ENCODE measurements at regions not wholly inside any gene's neighbourhood (a gene's known extent, or its start where the extent isn't known, plus 50 kb on each side); places are given as distances from the start of the nearest gene placed in this dataset.
"Not testable (repeated sequence)": the region's sequence is repeated elsewhere in the genome, so short reads cannot be mapped to it uniquely, and the experiment has no call there.

DNA sequence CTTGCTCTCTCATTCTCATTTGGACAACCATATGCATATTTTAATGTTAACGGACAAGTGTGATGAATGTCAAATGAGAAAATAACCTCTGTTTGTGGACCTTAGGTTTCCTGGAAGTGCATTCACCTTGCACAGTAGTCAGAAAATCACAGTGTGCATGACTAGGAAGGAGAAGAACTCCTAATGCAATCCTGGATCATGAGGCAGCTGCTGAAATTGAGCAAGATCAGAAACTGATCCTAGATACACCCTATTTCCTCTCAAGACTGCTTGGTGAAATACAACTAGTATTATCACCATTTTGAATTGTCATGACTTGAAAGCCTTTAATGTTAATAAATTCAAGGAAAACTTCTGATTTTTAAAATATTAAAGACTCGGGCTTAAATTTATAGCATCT lies 1148.9 kb downstream of the STIM2 start:
- TF ChIP-seq, protein P1, sequence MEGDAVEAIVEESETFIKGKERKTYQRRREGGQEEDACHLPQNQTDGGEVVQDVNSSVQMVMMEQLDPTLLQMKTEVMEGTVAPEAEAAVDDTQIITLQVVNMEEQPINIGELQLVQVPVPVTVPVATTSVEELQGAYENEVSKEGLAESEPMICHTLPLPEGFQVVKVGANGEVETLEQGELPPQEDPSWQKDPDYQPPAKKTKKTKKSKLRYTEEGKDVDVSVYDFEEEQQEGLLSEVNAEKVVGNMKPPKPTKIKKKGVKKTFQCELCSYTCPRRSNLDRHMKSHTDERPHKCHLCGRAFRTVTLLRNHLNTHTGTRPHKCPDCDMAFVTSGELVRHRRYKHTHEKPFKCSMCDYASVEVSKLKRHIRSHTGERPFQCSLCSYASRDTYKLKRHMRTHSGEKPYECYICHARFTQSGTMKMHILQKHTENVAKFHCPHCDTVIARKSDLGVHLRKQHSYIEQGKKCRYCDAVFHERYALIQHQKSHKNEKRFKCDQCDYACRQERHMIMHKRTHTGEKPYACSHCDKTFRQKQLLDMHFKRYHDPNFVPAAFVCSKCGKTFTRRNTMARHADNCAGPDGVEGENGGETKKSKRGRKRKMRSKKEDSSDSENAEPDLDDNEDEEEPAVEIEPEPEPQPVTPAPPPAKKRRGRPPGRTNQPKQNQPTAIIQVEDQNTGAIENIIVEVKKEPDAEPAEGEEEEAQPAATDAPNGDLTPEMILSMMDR (IDR thresholded peaks at IDR 0.05) = no peak
- Mint-ChIP-seq H3K4me3 (ENCODE audit: unreplicated experiment) (no peak overlapping the region), H3K27me3 (ENCODE audit: unreplicated experiment) (no peaks in the 10 kb centered on the region), H3K36me3 (ENCODE audit: unreplicated experiment) (no peaks in the 10 kb centered on the region), H3K9me3 (ENCODE audit: unreplicated experiment) (no peaks in the 10 kb centered on the region), H3K27ac (ENCODE audit: unreplicated experiment) (no peak overlapping the region), H3K4me1 (ENCODE audit: unreplicated experiment) (no peaks in the 10 kb centered on the region)
- DNase-seq (ENCODE audit: extremely low spot score, unreplicated experiment) = no peak

DNA sequence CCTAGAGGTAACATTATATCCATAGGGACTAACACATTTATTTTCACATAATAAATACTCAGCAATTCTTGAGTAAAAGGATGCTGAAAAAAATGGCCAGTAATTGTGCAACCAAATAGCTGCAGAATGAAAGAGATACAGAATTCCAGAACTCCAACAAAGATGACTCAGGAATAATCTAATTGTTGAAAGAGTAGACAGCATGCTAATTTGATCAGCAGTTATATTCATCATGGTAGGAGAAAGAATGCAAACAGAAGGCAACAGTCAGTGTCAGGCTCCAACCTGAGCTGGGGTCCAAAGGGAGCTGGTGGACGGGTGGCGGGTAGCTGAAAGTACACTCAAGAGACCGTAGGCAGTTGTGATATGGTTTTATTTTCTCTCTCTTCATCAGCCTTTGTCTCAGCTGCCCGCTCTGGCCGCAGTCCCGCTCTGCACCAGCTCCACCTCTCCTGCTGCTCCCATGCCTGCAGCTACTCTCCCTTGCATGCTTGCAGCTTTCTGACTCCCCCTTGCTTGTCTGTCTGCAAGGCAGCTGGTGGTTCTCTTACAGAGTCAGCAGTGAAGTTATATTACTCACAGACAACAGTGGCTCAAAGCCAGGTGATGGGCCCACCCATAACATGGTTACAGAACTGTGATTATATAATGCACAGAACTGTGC lies 1150.1 kb downstream of the STIM2 start:
- Mint-ChIP-seq H3K4me1 (ENCODE audit: unreplicated experiment) (no peaks in the 10 kb centered on the region), H3K36me3 (ENCODE audit: unreplicated experiment) (no peaks in the 10 kb centered on the region), H3K9me3 (ENCODE audit: unreplicated experiment) (no peaks in the 10 kb centered on the region), H3K27ac (ENCODE audit: unreplicated experiment) (no peak overlapping the region), H3K4me3 (ENCODE audit: unreplicated experiment) (no peak overlapping the region), H3K27me3 (ENCODE audit: unreplicated experiment) (no peaks in the 10 kb centered on the region)
- no peak for DNase-seq (ENCODE audit: extremely low spot score, unreplicated experiment)
- TF ChIP-seq, protein P1 (IDR thresholded peaks at IDR 0.05) = no peak

DNA sequence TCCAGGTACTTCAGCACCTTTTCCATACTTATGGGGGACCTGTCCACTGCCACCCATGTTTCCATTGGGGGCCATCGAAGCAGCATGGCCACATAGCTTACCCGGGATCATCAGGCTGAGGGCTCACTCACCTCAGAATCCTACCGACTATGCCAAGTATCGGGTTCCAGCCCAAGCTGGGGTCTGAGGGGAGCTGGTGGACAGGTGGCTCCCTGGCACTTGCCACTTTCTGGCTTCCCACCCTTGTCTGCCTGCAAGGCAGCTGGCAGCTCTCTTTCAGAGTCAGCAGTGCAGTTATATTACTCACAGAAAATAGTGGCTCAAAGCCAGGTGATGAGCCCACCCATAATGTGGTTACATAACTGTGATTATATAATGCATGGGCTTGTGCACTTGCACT lies 1153.8 kb downstream of the STIM2 start:
- Mint-ChIP-seq H3K27me3 (ENCODE audit: unreplicated experiment) (peaks cover 7% of the 10 kb centered on the region), H3K4me3 (ENCODE audit: unreplicated experiment) (no peak overlapping the region), H3K27ac (ENCODE audit: unreplicated experiment) (no peak overlapping the region), H3K36me3 (ENCODE audit: unreplicated experiment) (no peaks in the 10 kb centered on the region), H3K4me1 (ENCODE audit: unreplicated experiment) (no peaks in the 10 kb centered on the region), H3K9me3 (ENCODE audit: unreplicated experiment) (no peaks in the 10 kb centered on the region)
- no peak for DNase-seq (ENCODE audit: extremely low spot score, unreplicated experiment)
- TF ChIP-seq, protein P1 (IDR thresholded peaks at IDR 0.05) = no peak

DNA sequence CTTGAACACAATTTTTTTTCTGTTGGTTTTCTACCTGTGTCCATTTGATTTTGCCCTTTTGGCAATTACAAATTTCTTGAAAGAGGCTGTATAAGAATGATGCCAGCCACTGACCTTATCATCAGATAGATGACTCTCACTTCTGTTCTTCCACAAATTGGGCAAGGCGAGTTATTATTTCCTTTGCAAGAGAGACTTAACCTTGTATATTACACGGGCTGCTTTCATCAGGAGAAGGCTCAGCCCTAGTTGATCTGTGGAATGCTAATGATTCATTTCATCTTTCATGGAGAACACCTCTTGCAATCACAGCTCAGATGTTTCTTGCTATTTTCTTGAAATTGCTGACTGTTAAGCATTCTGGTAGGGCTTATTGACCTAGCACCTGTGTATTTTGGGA lies 1155.4 kb downstream of the STIM2 start:
- H3K9me3 Mint-ChIP-seq (ENCODE audit: unreplicated experiment) = no peaks in the 10 kb centered on the region
- H3K4me1 Mint-ChIP-seq (ENCODE audit: unreplicated experiment) = no peaks in the 10 kb centered on the region
- no peak overlapping the region for H3K27ac Mint-ChIP-seq (ENCODE audit: unreplicated experiment)
- peaks cover 7% of the 10 kb centered on the region for H3K27me3 Mint-ChIP-seq (ENCODE audit: unreplicated experiment)
- TF ChIP-seq, protein P1 (IDR thresholded peaks at IDR 0.05) = no peak
- DNase-seq (ENCODE audit: extremely low spot score, unreplicated experiment) = no peak
- no peak overlapping the region for H3K4me3 Mint-ChIP-seq (ENCODE audit: unreplicated experiment)
- no peaks in the 10 kb centered on the region for H3K36me3 Mint-ChIP-seq (ENCODE audit: unreplicated experiment)

DNA sequence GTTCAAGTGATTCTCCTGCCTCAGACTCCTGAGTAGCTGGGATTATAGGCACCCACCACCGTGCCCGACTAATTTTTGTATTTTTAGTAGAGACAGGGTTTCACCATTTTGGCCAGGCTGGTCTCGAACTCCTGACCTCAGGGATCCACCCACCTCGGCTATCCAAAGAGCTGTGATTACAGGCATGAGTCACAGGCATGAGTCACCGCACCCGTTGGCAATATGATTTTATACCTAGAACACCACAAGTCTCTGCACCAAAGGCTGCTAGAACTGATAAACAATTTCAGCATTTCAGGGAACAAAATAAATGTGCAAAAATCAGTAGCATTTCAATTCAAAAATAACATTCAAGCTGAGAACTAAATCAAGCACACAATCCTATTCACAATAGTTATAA lies 1177.6 kb downstream of the STIM2 start:
- H3K36me3 Mint-ChIP-seq (ENCODE audit: unreplicated experiment); H3K27ac Mint-ChIP-seq (ENCODE audit: unreplicated experiment); H3K4me3 Mint-ChIP-seq (ENCODE audit: unreplicated experiment); H3K4me1 Mint-ChIP-seq (ENCODE audit: unreplicated experiment); H3K27me3 Mint-ChIP-seq (ENCODE audit: unreplicated experiment); DNase-seq (ENCODE audit: extremely low spot score, unreplicated experiment): not testable (repeated sequence)
- peaks cover 21% of the 10 kb centered on the region for H3K9me3 Mint-ChIP-seq (ENCODE audit: unreplicated experiment)

DNA sequence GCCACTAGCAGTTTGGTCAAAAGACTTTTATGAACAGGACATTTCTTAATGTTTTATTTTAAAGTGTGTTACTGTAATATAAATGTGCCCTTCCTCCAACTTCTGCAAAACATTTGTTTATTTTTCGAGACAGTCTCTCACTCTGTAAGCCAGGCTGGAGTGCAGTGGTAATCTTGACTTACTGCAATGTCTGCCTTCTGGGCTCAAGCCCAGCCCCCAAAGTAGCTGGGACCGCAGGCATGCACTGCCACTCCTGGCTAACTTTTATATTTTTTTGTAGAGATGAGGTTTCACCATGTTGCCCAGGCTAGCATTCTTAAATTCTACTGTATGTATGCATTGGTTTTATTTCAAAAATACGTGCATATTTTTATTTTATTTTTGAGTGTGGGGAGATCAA lies 1201.9 kb downstream of the STIM2 start:
- H3K27me3 Mint-ChIP-seq (ENCODE audit: unreplicated experiment) = peaks cover 12% of the 10 kb centered on the region
- no peak for DNase-seq (ENCODE audit: extremely low spot score, unreplicated experiment)

More for the DNA sequence above, 1201.9 kb downstream of the STIM2 start:
- H3K27ac Mint-ChIP-seq (ENCODE audit: unreplicated experiment) = no peak overlapping the region
- H3K36me3 Mint-ChIP-seq (ENCODE audit: unreplicated experiment) = no peaks in the 10 kb centered on the region
- H3K9me3 Mint-ChIP-seq (ENCODE audit: unreplicated experiment) = no peaks in the 10 kb centered on the region
- H3K4me3 Mint-ChIP-seq (ENCODE audit: unreplicated experiment) = no peak overlapping the region
- no peaks in the 10 kb centered on the region for H3K4me1 Mint-ChIP-seq (ENCODE audit: unreplicated experiment)
- TF ChIP-seq, protein P1 (IDR thresholded peaks at IDR 0.05) = no peak

All from osteocyte (in vitro differentiated cells).